B cell (primary cell): ENCODE measurements at regions not wholly inside any gene's neighbourhood (a gene's known extent, or its start where the extent isn't known, plus 50 kb on each side); places are given as distances from the start of the nearest gene placed in this dataset.

Experiments used
- ATAC-seq: fragments of 200-7000 bp; cut with Tn5 transposase; one replicate; pipeline ENCODE4 v1.10.0; 2021; ENCODE audit warnings: low read depth, mild to moderate bottlenecking, moderate number of reproducible peaks, moderate library complexity
- CTCF ChIA-PET: fragments of 350-600 bp; sonication (Branson Sonifier 250); formaldehyde crosslinking; loops from one replicate; lab custom pipeline; 2021; ENCODE audit warnings: antibody characterized with exemption, inconsistent platforms; lab: Charles Lee
- POLR2A ChIA-PET: fragments of 350-600 bp; sonication (Branson Sonifier 250); formaldehyde crosslinking; loops from one replicate; lab custom pipeline; 2021; ENCODE audit warnings: antibody characterized with exemption; lab: Charles Lee
- DNase-seq: peaks from one replicate; pipeline ENCODE4 v3.0.0; 2013
- H2AFZ ChIP-seq: 2 replicates; pipeline ENCODE4 v1.6.1; 2012; ENCODE audit warnings: mild to moderate bottlenecking, low read depth, low read length; ENCODE audit not compliant: insufficient read depth, poor library complexity, severe bottlenecking
- H3K27ac ChIP-seq, 2 donors: 1 replicate in 1 of 2; 2 replicates in 1 of 2; pipeline ENCODE4 v1.5.1; 2012 to 2013; ENCODE audit warnings: low read length in 2 of 2, mild to moderate bottlenecking in 2 of 2, moderate library complexity in 1 of 2
- H3K27me3 ChIP-seq, 4 experiments: fragments of 200-600 bp in 1 of 4; sonication (generic) in 1 of 4; replicated peaks in 1 of 4; 1 replicate in 2 of 4; 2 replicates in 2 of 4; pipeline versions ENCODE4 v1.6.1 to v1.7.0; 2013 to 2016; ENCODE audit warnings: low read length in 3 of 4, mild to moderate bottlenecking in 2 of 4, mixed read lengths in 1 of 4, moderate library complexity in 1 of 4; ENCODE audit not compliant: insufficient read depth in 4 of 4, control insufficient read depth in 3 of 4; ENCODE audit errors: control extremely low read depth in 1 of 4
- H3K36me3 ChIP-seq, 2 experiments: replicated peaks in 1 of 2; 1 replicate in 1 of 2; 2 replicates in 1 of 2; pipeline versions ENCODE4 v1.6.1 to v1.7.1; 2013; ENCODE audit warnings: low read length in 1 of 2; ENCODE audit not compliant: insufficient read depth in 2 of 2, control insufficient read depth in 1 of 2; ENCODE audit errors: control extremely low read depth in 1 of 2, extremely low read depth in 1 of 2
- H3K4me1 ChIP-seq, 2 donors: fragments of 200-600 bp in 1 of 2; sonication (generic) in 1 of 2; 1 replicate in 1 of 2; 2 replicates in 1 of 2; pipeline versions ENCODE4 v1.5.1 to v1.6.1; 2013 to 2017; ENCODE audit warnings: low read length in 2 of 2; ENCODE audit not compliant: control insufficient read depth in 2 of 2, insufficient read depth in 2 of 2
- H3K4me2 ChIP-seq: replicated peaks from 2 replicates; pipeline ENCODE3; 2012; ENCODE audit warnings: mild to moderate bottlenecking, low read depth, low read length; ENCODE audit not compliant: poor library complexity, severe bottlenecking
- H3K4me3 ChIP-seq, 5 experiments: fragments of 200-600 bp in 1 of 5; sonication (generic) in 1 of 5; 1 replicate in 3 of 5; 2 replicates in 2 of 5; pipeline versions ENCODE4 v1.5.1 to v1.7.0; 2011 to 2016; ENCODE audit warnings: low read length in 4 of 5, mild to moderate bottlenecking in 4 of 5, low read depth in 2 of 5, control low read depth in 1 of 5, moderate library complexity in 1 of 5; ENCODE audit not compliant: insufficient read depth in 1 of 5; ENCODE audit errors: control extremely low read depth in 1 of 5, extremely low read depth in 1 of 5
- H3K79me2 ChIP-seq: fragments of 200-600 bp; sonication (generic); one replicate; pipeline ENCODE4 v1.6.0; 2016; ENCODE audit warnings: low read length; ENCODE audit not compliant: control insufficient read depth, insufficient read depth
- H3K9ac ChIP-seq: fragments of 200-600 bp; sonication (generic); 2 replicates; pipeline ENCODE4 v1.6.1; 2017; ENCODE audit warnings: mild to moderate bottlenecking, low read length, moderate library complexity
- H3K9me3 ChIP-seq, 3 donors: one replicate each; pipeline versions ENCODE4 v1.6.1 to v1.7.1; 2013; ENCODE audit warnings: low read length in 2 of 3; ENCODE audit not compliant: control insufficient read depth in 2 of 3, insufficient read depth in 1 of 3; ENCODE audit errors: control extremely low read depth in 1 of 3
- H4K20me1 ChIP-seq: 2 replicates; pipeline ENCODE4 v1.6.0; 2012; ENCODE audit warnings: mild to moderate bottlenecking, low read length; ENCODE audit not compliant: insufficient read depth, control insufficient read depth, poor library complexity, severe bottlenecking
- H3K27ac Mint-ChIP-seq: one replicate; pipeline ENCODE4 v1.8.0; 2021; ENCODE audit warnings: mixed read lengths
- H3K27me3 Mint-ChIP-seq: one replicate; pipeline ENCODE4 v1.8.0; 2021; ENCODE audit warnings: mixed read lengths
- H3K4me1 Mint-ChIP-seq: one replicate; pipeline ENCODE4 v1.8.0; 2021; ENCODE audit warnings: mixed read lengths
- H3K4me3 Mint-ChIP-seq: one replicate; pipeline ENCODE4 v1.8.0; 2021; ENCODE audit warnings: mixed read lengths
- H3K9me3 Mint-ChIP-seq: one replicate; pipeline ENCODE4 v1.8.0; 2022; ENCODE audit warnings: mixed read lengths; ENCODE audit not compliant: insufficient read depth
- CTCF ChIP-seq: fragments of 200-600 bp; IDR thresholded peaks from one replicate; pipeline ENCODE4 v1.8.0; 2022; ENCODE audit warnings: antibody characterized with exemption, mild to moderate bottlenecking
- EZH2 ChIP-seq: IDR thresholded peaks from 2 replicates; pipeline ENCODE4 v1.6.1; 2012; ENCODE audit warnings: borderline replicate concordance, low read depth, mild to moderate bottlenecking, moderate library complexity, low read length; ENCODE audit not compliant: insufficient read depth, poor library complexity, severe bottlenecking
- WGBS: methylation state at CpG from one replicate; pipeline ENCODE4 v1.1.5; 2013; ENCODE audit warnings: missing lambda C conversion rate; ENCODE audit not compliant: insufficient coverage; 5-methylcytosine and 5-hydroxymethylcytosine counted together
- intact Hi-C: fragments of 100-400 bp; cut with micrococcal nuclease; formaldehyde crosslinking; loops from one replicate; pipeline ENCODE4 v1.10.0; 2022

GRCh38 chr3:18809640-18810305 lies 338.5 kb upstream of the KCNH8 start:
- ChIA-PET CTCF (no interaction called here), POLR2A (no interaction called here)
- Histone ChIP-seq H2AFZ (no peak overlapping the region), H3K27ac (no peak overlapping the region), H4K20me1 (no peaks in the 10 kb centered on the region), H3K36me3 (no peaks in the 10 kb centered on the region), H3K4me2 (no peak overlapping the region), H3K9me3 (no peaks in the 10 kb centered on the region), H3K4me3 (no peak overlapping the region), H3K9ac (no peak overlapping the region), H3K79me2 (no peaks in the 10 kb centered on the region), H3K4me1 (no peaks in the 10 kb centered on the region), H3K27me3 (peaks cover 0 to 2% (median 0%) of the 10 kb centered on the region in 4 experiments)
- Mint-ChIP-seq H3K9me3 (no peaks in the 10 kb centered on the region), H3K27me3 (peaks cover 3% of the 10 kb centered on the region), H3K4me1 (no peaks in the 10 kb centered on the region), H3K27ac (no peak overlapping the region), H3K4me3 (no peak overlapping the region)
- intact Hi-C loops = no loop called here
- ATAC-seq = no peak
- no peak for DNase-seq
- TF ChIP-seq EZH2 (no peak), CTCF (no peak)
- 60% methylated on average over 1 of the region's 3 CpGs for WGBS

GRCh38 chr3:18808429-18808828 lies 339.9 kb upstream of the KCNH8 start:
- Mint-ChIP-seq H3K27me3 (peaks cover 3% of the 10 kb centered on the region), H3K4me3 (no peak overlapping the region), H3K9me3 (no peaks in the 10 kb centered on the region), H3K4me1 (no peaks in the 10 kb centered on the region), H3K27ac (no peak overlapping the region)
- H3K79me2 ChIP-seq = no peaks in the 10 kb centered on the region
- ChIA-PET CTCF (no interaction called here), POLR2A (no interaction called here)
- H3K36me3 ChIP-seq = no peaks in the 10 kb centered on the region
- TF ChIP-seq CTCF = no peak
- TF ChIP-seq EZH2 = no peak
- DNase-seq = no peak
- no peak overlapping the region for H3K4me2 ChIP-seq
- no peak overlapping the region for H3K4me3 ChIP-seq
- H3K27ac ChIP-seq = no peak overlapping the region
- no peaks in the 10 kb centered on the region for H3K9me3 ChIP-seq
- no peaks in the 10 kb centered on the region for H3K4me1 ChIP-seq
- no peak overlapping the region for H3K9ac ChIP-seq
- intact Hi-C loops = no loop called here
- H4K20me1 ChIP-seq = no peaks in the 10 kb centered on the region
- 94% methylated on average over 2 of the region's 6 CpGs for WGBS
- no peak for ATAC-seq
- H3K27me3 ChIP-seq = peaks cover 0 to 3% (median 0%) of the 10 kb centered on the region in 4 experiments
- H2AFZ ChIP-seq = no peak overlapping the region
